GM21526 (cell line): ENCODE measurements at regions not wholly inside any gene's neighbourhood (a gene's known extent, or its start where the extent isn't known, plus 50 kb on each side); places are given as distances from the start of the nearest gene placed in this dataset.
"Not testable (repeated sequence)": the region's sequence is repeated elsewhere in the genome, so short reads cannot be mapped to it uniquely, and the experiment has no call there.

Experiments
- ATAC-seq: cut with Tn5 transposase; IDR thresholded peaks from one replicate; pipeline ENCODE4 v1.9.1; 2021; ENCODE audit warnings: moderate library complexity; ENCODE audit not compliant: unreplicated experiment, low FRiP score

- ATAC-seq = no peak
Observed at GRCh38 chr2:90209009-90209408, 1517.5 kb downstream of the RPIA start.

DNA sequence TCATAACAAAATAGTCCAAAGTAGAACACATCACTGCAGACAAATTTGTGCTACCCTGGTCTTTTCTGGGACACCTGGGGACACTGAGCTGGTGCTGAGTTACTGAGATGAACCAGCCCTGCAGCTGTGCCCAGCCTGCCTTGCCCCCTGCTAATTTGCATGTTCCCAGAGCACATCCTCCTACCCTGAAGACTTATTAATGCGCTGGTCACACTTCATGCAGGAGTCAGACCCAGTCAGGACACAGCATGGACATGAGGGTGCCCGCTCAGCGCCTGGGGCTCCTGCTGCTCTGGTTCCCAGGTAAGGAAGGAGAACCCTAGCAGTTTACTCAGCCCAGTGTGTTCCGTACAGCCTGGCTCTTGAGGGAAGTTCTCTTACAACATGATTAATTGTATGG lies 1518.3 kb downstream of the RPIA start:
- no peak for ATAC-seq

- not testable (repeated sequence) for ATAC-seq
Observed at GRCh38 chr2:90215880-90216279, 1524.4 kb downstream of the RPIA start.

DNA sequence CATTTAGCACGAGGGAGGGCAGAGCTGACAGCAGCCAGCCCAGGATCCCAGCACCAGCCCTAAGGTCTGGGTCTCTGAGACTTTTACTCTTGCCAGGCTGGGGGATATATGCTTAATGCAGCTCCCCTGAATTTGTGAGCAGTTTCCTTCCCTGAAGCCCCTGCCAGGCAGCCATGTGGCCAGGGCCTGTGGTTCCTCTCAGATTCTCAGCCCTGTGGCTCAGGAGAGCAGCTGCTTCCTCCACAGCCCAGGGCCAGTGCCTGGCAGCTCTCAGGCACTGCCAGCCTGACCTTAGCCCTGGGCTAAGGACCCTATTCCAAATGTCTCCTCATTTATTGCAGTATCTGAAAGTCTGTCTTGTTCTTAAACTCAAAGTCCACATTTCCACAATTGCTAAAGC lies 1525.3 kb downstream of the RPIA start:
- ATAC-seq = not testable (repeated sequence)

DNA sequence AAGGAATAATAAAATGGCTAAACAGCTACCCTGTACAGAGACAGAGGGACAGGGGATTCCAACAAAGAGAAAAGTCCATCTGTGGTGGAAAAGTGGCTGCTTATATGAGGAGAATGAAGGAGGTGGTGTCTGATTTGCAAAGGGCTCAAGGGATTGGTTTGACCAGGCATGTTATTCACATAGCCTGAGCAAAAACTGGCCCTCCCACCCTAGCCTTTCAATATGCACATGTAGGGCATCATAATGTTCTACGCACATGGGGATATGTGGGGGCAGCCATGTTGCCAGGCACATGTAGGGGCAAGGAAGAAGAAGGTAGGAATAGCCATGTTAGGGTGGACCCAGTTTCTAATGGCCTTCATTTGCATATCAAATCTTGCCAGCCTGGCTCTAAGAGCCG lies 1527.1 kb downstream of the RPIA start:
- ATAC-seq = not testable (repeated sequence)

GRCh38 chr2:90220623-90221299 lies 1529.3 kb downstream of the RPIA start:
- not testable (repeated sequence) for ATAC-seq

- ATAC-seq = no peak
Observed at GRCh38 chr2:90221300-90221651, 1529.8 kb downstream of the RPIA start.

GRCh38 chr2:90224767-90225166 lies 1533.3 kb downstream of the RPIA start:
- ATAC-seq = not testable (repeated sequence)

DNA sequence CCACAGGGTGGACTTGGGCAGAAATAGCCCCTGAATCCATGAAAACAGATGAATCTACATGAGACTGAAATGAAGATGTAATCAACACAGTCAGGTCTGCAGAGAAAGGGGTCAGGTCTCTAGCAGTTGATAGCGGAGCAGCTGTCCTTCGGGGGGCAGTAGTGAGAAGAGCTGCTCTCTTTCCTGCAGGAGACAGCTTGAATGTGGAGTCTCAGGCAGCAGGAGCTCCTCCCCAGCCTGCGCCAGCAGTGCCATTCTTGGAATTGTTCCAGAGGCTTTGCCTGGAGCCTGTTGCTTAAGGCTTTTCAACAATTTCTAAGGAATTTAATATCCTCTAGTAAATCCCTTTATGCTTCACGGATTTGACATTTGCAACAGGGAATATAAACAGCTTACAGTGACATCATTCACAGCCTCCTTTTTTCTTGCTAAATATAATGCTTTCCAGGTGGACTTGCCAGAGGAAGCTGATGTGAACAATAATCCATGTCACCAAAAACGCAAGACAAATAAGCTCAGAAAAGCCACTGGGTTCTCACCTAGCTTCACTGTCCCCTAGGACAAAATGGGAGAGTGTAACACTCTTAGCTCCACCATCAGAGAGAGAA lies 1535.1 kb downstream of the RPIA start:
- ATAC-seq = not testable (repeated sequence)

- not testable (repeated sequence) for ATAC-seq
Observed at GRCh38 chr2:90231199-90231598, 1539.7 kb downstream of the RPIA start.

DNA sequence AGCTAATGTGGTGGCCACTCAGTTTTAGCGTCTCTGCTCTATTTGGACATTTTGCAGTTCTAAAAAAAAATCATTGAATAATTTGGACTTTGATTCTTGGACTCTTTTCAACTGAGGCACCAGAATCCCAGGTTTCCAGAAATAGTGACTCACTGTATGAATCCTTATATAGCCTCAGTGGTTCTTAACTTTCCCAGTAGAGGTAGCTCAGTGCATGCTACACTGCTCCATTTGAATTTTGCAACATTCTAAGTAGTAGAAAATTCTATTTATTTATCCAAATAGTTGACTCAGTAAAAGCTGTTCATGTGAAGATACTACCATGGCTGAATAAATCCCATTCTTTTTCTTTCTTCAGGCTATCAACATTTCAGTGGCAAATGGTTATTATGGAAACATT lies 1544.0 kb downstream of the RPIA start:
- ATAC-seq = not testable (repeated sequence)

- ATAC-seq = not testable (repeated sequence)
Observed at GRCh38 chr2:90237923-90238361, 1546.5 kb downstream of the RPIA start.

DNA sequence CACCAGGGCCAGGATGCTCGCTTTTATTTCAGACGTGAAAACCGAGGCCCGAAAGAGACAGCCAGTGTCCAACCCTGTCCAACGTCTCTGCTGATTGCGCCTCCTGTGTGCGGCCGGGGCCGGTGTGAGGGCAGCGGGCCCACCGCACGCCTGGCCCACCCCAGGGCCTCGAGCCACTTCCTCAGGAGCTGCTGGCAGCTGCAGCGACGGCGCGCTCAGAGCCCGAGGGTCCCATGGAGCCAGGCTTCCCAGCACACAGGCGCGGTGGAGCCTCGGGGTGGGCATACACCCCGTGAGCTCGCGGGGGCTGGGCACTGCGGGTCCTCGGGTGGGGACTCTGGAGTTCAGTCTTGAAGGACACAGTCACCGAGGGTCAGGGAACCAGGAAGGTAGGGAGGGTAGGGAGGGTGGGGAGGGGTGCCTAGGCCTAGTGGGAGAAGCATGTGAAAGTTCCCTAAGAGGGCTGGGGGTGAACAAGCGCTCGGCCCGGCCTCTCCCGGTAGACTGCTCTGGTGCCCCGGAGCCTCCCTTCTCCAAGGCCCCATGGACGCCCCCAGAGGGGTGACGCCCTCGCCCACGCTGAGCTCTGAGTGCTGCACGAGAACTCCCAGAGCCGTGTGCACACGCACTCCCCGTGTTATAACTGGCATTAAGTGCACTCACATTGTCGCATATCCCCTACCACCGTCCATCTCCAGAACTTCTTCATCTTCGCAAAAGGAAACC lies 1547.2 kb downstream of the RPIA start:
- ATAC-seq = not testable (repeated sequence)

DNA sequence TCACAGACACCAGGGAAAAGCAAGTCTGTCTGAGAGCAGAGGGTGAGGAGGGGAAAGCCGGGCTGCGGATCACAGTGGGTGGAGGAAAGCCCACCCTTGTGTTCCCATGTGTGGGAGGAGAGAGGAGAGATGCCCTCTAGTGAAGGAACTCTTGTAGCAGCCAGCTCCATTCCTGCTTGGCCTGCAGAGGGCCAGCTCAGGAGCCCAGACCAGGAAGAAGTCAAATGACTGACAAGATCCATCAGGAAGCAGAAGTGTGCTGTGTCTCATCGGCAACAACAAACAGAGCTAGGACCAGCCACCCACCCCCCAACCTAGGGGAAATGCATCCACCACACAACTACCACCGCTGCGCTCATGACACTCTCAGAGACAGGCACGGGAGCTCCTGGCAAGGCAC lies 1548.3 kb downstream of the RPIA start:
- ATAC-seq = not testable (repeated sequence)

GRCh38 chr2:90244902-90245765 lies 1553.7 kb downstream of the RPIA start:
- not testable (repeated sequence) for ATAC-seq

- ATAC-seq = not testable (repeated sequence)
Observed at GRCh38 chr2:90248400-90248799, 1556.9 kb downstream of the RPIA start.

- not testable (repeated sequence) for ATAC-seq
Observed at GRCh38 chr2:90250350-90250749, 1558.9 kb downstream of the RPIA start.

DNA sequence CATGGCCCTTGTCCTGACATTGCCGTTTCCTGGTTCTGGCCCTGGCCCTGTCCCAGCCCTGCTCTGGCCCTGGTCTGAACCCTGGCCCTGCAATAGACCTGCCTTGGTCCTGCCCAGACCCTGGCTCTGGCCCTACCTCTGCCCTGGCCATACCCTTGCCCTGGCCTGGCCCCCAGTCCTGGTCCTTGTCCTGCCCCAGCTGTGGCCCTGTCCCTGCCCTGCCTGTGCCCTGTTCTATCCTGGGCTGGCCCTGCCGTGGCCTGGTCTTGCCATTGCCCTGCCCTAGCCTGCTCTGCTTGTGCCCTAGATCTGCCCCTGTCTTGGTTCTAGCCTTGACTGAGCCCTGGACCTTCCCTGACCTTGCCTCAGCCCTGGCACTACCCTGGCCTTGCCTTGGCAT lies 1560.1 kb downstream of the RPIA start:
- not testable (repeated sequence) for ATAC-seq

DNA sequence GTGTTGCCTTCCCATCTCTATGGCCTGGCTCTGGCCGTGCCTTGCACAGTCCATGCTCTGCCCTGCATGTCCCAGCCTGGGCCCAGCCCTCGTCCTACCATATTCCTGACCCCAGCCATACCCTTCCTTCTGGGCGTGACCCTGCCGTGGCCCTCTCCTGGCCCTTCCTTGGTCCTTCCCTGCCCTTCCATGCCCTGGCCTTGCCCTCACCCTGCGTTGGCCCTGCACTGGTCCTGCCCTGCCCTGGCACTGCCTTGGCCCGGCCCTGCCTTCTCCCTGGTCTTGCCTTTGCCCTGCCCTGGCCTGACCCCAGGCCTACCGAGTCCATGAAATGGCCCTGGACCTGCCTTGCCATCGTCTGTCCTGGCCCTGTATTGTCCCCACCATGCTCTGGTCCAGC lies 1561.8 kb downstream of the RPIA start:
- ATAC-seq = not testable (repeated sequence)

GRCh38 chr2:90266888-90267287 lies 1575.4 kb downstream of the RPIA start:
- ATAC-seq = not testable (repeated sequence)

DNA sequence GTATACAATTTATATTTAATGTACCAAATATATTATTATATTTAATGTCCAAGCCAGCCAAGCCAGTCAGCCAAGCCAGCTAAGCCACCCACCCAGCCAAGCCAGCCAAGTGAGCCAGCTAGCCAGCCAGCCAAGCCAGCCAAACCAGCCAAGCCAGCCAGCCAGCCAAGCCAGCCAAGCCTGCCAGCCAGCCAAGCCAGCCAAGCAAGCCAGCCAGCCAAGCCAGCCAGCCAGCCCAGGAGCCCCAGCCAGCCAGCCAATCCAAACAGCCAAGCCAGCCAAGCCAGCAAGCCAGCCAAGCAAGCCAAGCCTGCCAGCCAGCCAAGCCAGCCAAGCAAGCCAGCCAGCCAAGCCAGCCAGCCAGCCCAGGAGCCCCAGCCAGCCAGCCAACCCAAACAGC lies 1596.3 kb downstream of the RPIA start:
- ATAC-seq = not testable (repeated sequence)
